IMR-90 (cell line): ENCODE measurements at regions not wholly inside any gene's neighbourhood (a gene's known extent, or its start where the extent isn't known, plus 50 kb on each side); places are given as distances from the start of the nearest gene placed in this dataset.
"Not testable (repeated sequence)": the region's sequence is repeated elsewhere in the genome, so short reads cannot be mapped to it uniquely, and the experiment has no call there.

Experiments
- ATAC-seq: fragments of 200-7000 bp; cut with Tn5 transposase; 2 replicates; pipeline ENCODE4 v1.9.1; 2020; ENCODE audit warnings: low read depth, mild to moderate bottlenecking, moderate library complexity
- BruUV-seq: library from RNA; stranded (reverse); fragments of 400-500 nt; replicated peaks from 2 replicates; lab custom pipeline; 2021; lab: Mats Ljungman, UMichigan
- CTCF ChIA-PET: fragments of 300-600 bp; formaldehyde crosslinking; extraction: SDS; loops from one replicate; lab custom pipeline; 2021; ENCODE audit warnings: antibody characterized with exemption; lab: Yijun Ruan, JAX
- POLR2A ChIA-PET: fragments of 300-600 bp; sonication (Branson Sonifier 250); formaldehyde crosslinking; loops from one replicate; lab custom pipeline; 2022; ENCODE audit warnings: antibody characterized with exemption; ENCODE audit not compliant: unreplicated experiment; lab: Charles Lee
- DNase-seq: peaks from one replicate; pipeline ENCODE4 v3.0.0; 2013
- H2AFZ ChIP-seq: replicated peaks from 2 replicates; pipeline ENCODE3; 2013; ENCODE audit warnings: low read length, mild to moderate bottlenecking; ENCODE audit not compliant: poor library complexity
- H2AK5ac ChIP-seq: 2 replicates; pipeline ENCODE4 v1.6.1; 2013; ENCODE audit warnings: low read depth, low read length, inconsistent platforms
- H2AK9ac ChIP-seq: replicated peaks from 2 replicates; pipeline ENCODE3; 2013; ENCODE audit warnings: mild to moderate bottlenecking, low read depth, low read length, moderate library complexity; ENCODE audit not compliant: poor library complexity
- H2BK120ac ChIP-seq: 2 replicates; pipeline ENCODE4 v1.6.1; 2013; ENCODE audit warnings: low read depth, low read length, inconsistent platforms
- H2BK15ac ChIP-seq: 3 replicates; pipeline ENCODE4 v1.6.1; 2013; ENCODE audit warnings: low read depth, low read length, inconsistent platforms
- H2BK20ac ChIP-seq: 2 replicates; pipeline ENCODE4 v1.6.1; 2013; ENCODE audit warnings: low read depth, mild to moderate bottlenecking, inconsistent platforms, low read length, moderate library complexity
- H2BK5ac ChIP-seq: 2 replicates; pipeline ENCODE4 v1.6.1; 2013; ENCODE audit warnings: mild to moderate bottlenecking, low read depth, low read length, inconsistent platforms; ENCODE audit not compliant: poor library complexity, severe bottlenecking
- H3K14ac ChIP-seq: replicated peaks from 2 replicates; pipeline ENCODE4 v1.6.1; 2013; ENCODE audit warnings: low read depth, low read length, inconsistent platforms
- H3K18ac ChIP-seq: 2 replicates; pipeline ENCODE4 v1.6.1; 2013; ENCODE audit warnings: low read depth, low read length, control low read depth
- H3K23ac ChIP-seq: 2 replicates; pipeline ENCODE4 v1.6.1; 2013; ENCODE audit warnings: low read depth, low read length, inconsistent platforms
- H3K27ac ChIP-seq: 2 replicates; pipeline ENCODE4 v1.5.1; 2013; ENCODE audit warnings: mild to moderate bottlenecking, control low read depth, low read length; ENCODE audit not compliant: insufficient read depth
- H3K27me3 ChIP-seq: 2 replicates; pipeline ENCODE4 v1.6.1; 2013; ENCODE audit warnings: low read length; ENCODE audit not compliant: control insufficient read depth, insufficient read depth
- H3K36me3 ChIP-seq: 2 replicates; pipeline ENCODE4 v1.6.1; 2013; ENCODE audit warnings: low read length, mixed read lengths; ENCODE audit not compliant: control insufficient read depth, insufficient read depth
- H3K4ac ChIP-seq: 2 replicates; pipeline ENCODE4 v1.6.1; 2013; ENCODE audit warnings: low read depth, low read length, inconsistent platforms
- H3K4me1 ChIP-seq: 2 replicates; pipeline ENCODE4 v1.6.1; 2013; ENCODE audit warnings: low read length, mixed read lengths; ENCODE audit not compliant: control insufficient read depth, insufficient read depth
- H3K4me2 ChIP-seq: 2 replicates; pipeline ENCODE4 v1.6.1; 2013; ENCODE audit warnings: low read depth, mild to moderate bottlenecking, control low read depth, low read length, moderate library complexity
- H3K4me3 ChIP-seq: 2 replicates; pipeline ENCODE4 v1.5.1; 2013; ENCODE audit warnings: low read depth, mild to moderate bottlenecking, control low read depth, low read length, moderate library complexity; ENCODE audit not compliant: insufficient read depth
- H3K56ac ChIP-seq: 2 replicates; pipeline ENCODE4 v1.6.1; 2013; ENCODE audit warnings: low read length, inconsistent platforms; ENCODE audit not compliant: insufficient read depth; ENCODE audit errors: extremely low read depth
- H3K79me1 ChIP-seq, 2 experiments: 2 replicates each; pipeline ENCODE4 v1.6.1; 2013; ENCODE audit warnings: low read length in 2 of 2, inconsistent platforms in 1 of 2, low read depth in 1 of 2
- H3K9ac ChIP-seq: 2 replicates; pipeline ENCODE4 v1.6.1; 2013; ENCODE audit warnings: low read depth, low read length, control low read depth
- H3K9me1 ChIP-seq: 2 replicates; pipeline ENCODE4 v1.6.1; 2013; ENCODE audit warnings: low read length, inconsistent platforms; ENCODE audit not compliant: insufficient read depth
- H3K9me3 ChIP-seq: 2 replicates; pipeline ENCODE4 v1.6.1; 2013; ENCODE audit warnings: low read length; ENCODE audit not compliant: control insufficient read depth, insufficient read depth
- H4K20me1 ChIP-seq: 2 replicates; pipeline ENCODE4 v1.6.1; 2013; ENCODE audit warnings: low read length, inconsistent platforms; ENCODE audit not compliant: insufficient read depth
- H4K5ac ChIP-seq: 2 replicates; pipeline ENCODE4 v1.6.1; 2013; ENCODE audit warnings: mild to moderate bottlenecking, low read depth, low read length, control low read depth
- H4K8ac ChIP-seq, 2 experiments: 2 replicates each; pipeline ENCODE4 v1.6.1; 2013; ENCODE audit warnings: low read depth in 2 of 2, low read length in 2 of 2, control low read depth in 1 of 2, inconsistent platforms in 1 of 2
- H4K91ac ChIP-seq: 2 replicates; pipeline ENCODE4 v1.6.1; 2013; ENCODE audit warnings: low read depth, low read length, inconsistent platforms; ENCODE audit not compliant: insufficient read depth
- WGBS, 2 experiments: methylation state at CpG; one replicate each; pipeline versions ENCODE4 v1.1.5 to v1.1.7; 2013; ENCODE audit warnings: missing lambda C conversion rate in 2 of 2; ENCODE audit not compliant: insufficient read length in 1 of 2; ENCODE audit errors: extremely low coverage in 2 of 2; 5-methylcytosine and 5-hydroxymethylcytosine counted together
- dilution Hi-C: fragments of 300-500 bp; cut with HindIII; formaldehyde crosslinking; loops from one replicate; pipeline ENCODE4 v1.14.3; 2018; ENCODE audit warnings: low sequenced_read_pairs; ENCODE audit not compliant: unreplicated experiment
- in situ Hi-C: fragments of 300-500 bp; cut with MboI; formaldehyde crosslinking; loops from 3 replicates; pipeline ENCODE4 v1.14.3; 2019; ENCODE audit warnings: low sequenced_read_pairs, inconsistent platforms, mixed read lengths
- intact Hi-C: fragments of 100-400 bp; cut with micrococcal nuclease; formaldehyde crosslinking; loops from 2 replicates; pipeline ENCODE4 v1.10.0; 2022
- TF ChIP-seq, protein P1 (sequence below): fragments of 150-350 bp; IDR thresholded peaks from 2 replicates; pipeline ENCODE4 v1.6.1; 2017; ENCODE audit warnings: mild to moderate bottlenecking, antibody characterized with exemption, low read length, low read depth

DNA sequence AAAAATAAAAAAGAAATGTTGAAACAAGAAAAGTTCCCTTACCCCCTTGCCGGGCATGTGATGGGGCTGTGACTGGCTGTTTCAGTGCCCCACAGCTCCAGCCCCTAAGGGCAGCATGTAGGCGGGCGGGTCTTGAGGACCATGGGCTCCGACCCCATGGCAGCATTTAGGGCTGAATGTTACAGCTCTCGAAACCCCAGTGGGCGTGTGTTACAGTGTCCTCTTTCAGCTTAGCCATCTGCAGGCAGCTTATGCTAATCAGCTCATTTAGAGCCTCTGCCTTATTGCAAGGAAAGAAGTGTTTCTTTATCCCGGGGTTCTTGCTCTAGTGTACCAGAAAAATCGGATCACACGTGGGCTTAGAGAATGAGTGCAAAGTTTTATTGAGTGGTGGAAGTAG is 497.4 kb upstream of the CYLC2 start:
- Histone ChIP-seq H2BK20ac (no peak overlapping the region), H3K9me1 (no peaks in the 10 kb centered on the region), H2AK9ac (no peak overlapping the region), H2BK5ac (no peak overlapping the region), H3K79me1 (no peaks in the 10 kb centered on the region), H3K4ac (no peak overlapping the region), H3K4me2 (no peak overlapping the region), H2BK15ac (no peak overlapping the region), H3K56ac (no peak overlapping the region), H2AFZ (no peak overlapping the region), H3K27me3 (no peaks in the 10 kb centered on the region), H3K27ac (no peak overlapping the region), H3K9me3 (peaks cover 10% of the 10 kb centered on the region; the same call in 1 of the 2 replicates), H3K9ac (no peak overlapping the region), H3K36me3 (no peaks in the 10 kb centered on the region), H3K4me3 (no peak overlapping the region), H3K23ac (no peak overlapping the region), H2BK120ac (no peak overlapping the region), H3K4me1 (no peaks in the 10 kb centered on the region), H3K14ac (no peak overlapping the region), H2AK5ac (no peak overlapping the region), H4K8ac (no peak overlapping the region), H4K20me1 (no peaks in the 10 kb centered on the region), H4K91ac (no peak overlapping the region), H4K5ac (no peak overlapping the region), H3K18ac (no peak overlapping the region)
- intact Hi-C loops (no loop called here), in situ Hi-C loops (no loop called here), dilution Hi-C loops (no loop called here)
- no peak for DNase-seq
- ATAC-seq, result no peak
- CTCF ChIA-PET, result no interaction called here
- POLR2A ChIA-PET, result no interaction called here
- BruUV-seq, result no TSS peak
- TF ChIP-seq, protein P1, sequence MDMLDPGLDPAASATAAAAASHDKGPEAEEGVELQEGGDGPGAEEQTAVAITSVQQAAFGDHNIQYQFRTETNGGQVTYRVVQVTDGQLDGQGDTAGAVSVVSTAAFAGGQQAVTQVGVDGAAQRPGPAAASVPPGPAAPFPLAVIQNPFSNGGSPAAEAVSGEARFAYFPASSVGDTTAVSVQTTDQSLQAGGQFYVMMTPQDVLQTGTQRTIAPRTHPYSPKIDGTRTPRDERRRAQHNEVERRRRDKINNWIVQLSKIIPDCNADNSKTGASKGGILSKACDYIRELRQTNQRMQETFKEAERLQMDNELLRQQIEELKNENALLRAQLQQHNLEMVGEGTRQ, result no peak
- WGBS, 2 experiments, result no CpG with 5 or more reads among the region's 9 CpGs

DNA sequence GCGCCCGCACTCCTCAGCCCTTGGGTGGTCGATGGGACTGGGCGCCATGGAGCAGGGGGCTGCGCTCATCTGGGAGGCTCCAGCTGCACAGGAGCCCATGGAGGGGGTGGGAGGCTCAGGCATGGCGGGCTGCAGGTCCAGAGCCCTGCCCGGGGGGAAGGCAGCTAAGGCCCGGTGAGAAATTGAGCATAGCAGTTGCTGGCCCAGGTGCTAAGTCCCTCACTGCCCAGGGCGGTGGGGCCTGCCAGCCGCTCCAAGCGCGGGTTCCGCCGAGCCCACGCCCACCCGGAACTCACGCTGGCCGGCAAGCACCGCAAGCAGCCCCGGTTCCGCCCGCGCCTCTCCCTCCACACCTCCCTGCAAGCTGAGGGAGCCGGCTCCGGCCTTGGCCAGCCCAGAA is 508.2 kb upstream of the CYLC2 start:
- CTCF ChIA-PET, result interaction anchor here (0.6 kb wide), 1 partner anchor 812 kb away, joined by 3 read pairs; no protein-coding TSS in a partner anchor
- 88% methylated on average over 6 of the region's 25 CpGs; no CpG with 5 or more reads in 1 of the 2 experiments for WGBS, 2 experiments
- in situ Hi-C loops, H3K18ac ChIP-seq, H4K5ac ChIP-seq, H4K91ac ChIP-seq, H3K27me3 ChIP-seq, H3K9me3 ChIP-seq, H3K36me3 ChIP-seq, H2BK5ac ChIP-seq, H3K56ac ChIP-seq, H3K23ac ChIP-seq, H3K14ac ChIP-seq, H3K4me1 ChIP-seq, ATAC-seq, H2BK15ac ChIP-seq, BruUV-seq, POLR2A ChIA-PET, H3K4me3 ChIP-seq, H3K27ac ChIP-seq, H2AK5ac ChIP-seq, dilution Hi-C loops, H2AFZ ChIP-seq, H2BK120ac ChIP-seq, H3K4ac ChIP-seq, H2BK20ac ChIP-seq, H3K9me1 ChIP-seq, H3K9ac ChIP-seq, DNase-seq, intact Hi-C loops, H2AK9ac ChIP-seq, H3K4me2 ChIP-seq, H3K79me1 ChIP-seq, H4K20me1 ChIP-seq, H4K8ac ChIP-seq: not testable (repeated sequence)
